ENCODE measurements at regions not wholly inside any gene's neighbourhood (a gene's known extent, or its start where the extent isn't known, plus 50 kb on each side); places are given as distances from the start of the nearest gene placed in this dataset.
A peak's percentile ranks its signal among the peaks of the same experiment; 100 is the strongest.
"Not testable (repeated sequence)": the region's sequence is repeated elsewhere in the genome, so short reads cannot be mapped to it uniquely, and the experiment has no call there.

GRCh38 chr7:112540839-112541577, 60.2 kb downstream of the LSMEM1 start:
- no peak for DNase-seq (ENCODE audit: low read depth, low spot score)

GRCh38 chr7:112546723-112547513, 66.1 kb downstream of the LSMEM1 start:
- no peak for DNase-seq (ENCODE audit: low read depth, low spot score)

GRCh38 chr7:112547916-112548315, 67.1 kb downstream of the LSMEM1 start:
- no peak for DNase-seq (ENCODE audit: low read depth, low spot score)

DNA sequence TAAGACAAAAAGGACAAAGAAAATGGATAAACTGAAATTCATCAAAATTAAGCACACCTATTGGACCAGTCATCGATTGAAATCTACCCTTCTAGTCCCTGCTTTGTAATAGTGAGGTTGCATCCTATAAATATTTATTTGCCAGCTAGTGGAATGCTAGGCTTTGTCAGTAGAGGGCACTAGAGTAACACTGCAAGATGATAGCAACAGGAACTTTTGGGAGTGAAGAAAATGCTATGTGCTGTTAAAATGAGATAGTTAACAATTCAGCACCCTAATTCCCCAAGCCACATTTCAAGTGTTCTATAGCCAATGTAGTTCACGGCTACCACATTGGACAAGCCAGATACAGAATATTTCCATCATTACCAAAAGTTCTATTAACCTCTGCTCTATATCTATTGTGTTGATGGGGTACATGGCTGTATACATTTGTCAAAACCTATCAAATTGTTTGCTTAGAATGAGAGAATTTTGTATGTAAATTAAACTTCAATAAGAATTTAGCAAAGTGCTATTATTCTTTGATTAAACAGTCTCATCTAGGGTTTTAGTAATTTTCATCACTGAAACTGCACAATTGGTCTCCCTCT, 69.8 kb downstream of the LSMEM1 start:
- DNase-seq (ENCODE audit: low read depth, low spot score) = peak; percentile 22

- DNase-seq (ENCODE audit: low read depth, low spot score) = not testable (repeated sequence)
Measured at GRCh38 chr7:112551521-112551920, 70.7 kb downstream of the LSMEM1 start.

GRCh38 chr7:112554591-112554990, 73.8 kb downstream of the LSMEM1 start:
- DNase-seq (ENCODE audit: low read depth, low spot score) = no peak

- DNase-seq (ENCODE audit: low read depth, low spot score) = no peak
Measured at GRCh38 chr7:112556633-112557032, 75.8 kb downstream of the LSMEM1 start.

DNA sequence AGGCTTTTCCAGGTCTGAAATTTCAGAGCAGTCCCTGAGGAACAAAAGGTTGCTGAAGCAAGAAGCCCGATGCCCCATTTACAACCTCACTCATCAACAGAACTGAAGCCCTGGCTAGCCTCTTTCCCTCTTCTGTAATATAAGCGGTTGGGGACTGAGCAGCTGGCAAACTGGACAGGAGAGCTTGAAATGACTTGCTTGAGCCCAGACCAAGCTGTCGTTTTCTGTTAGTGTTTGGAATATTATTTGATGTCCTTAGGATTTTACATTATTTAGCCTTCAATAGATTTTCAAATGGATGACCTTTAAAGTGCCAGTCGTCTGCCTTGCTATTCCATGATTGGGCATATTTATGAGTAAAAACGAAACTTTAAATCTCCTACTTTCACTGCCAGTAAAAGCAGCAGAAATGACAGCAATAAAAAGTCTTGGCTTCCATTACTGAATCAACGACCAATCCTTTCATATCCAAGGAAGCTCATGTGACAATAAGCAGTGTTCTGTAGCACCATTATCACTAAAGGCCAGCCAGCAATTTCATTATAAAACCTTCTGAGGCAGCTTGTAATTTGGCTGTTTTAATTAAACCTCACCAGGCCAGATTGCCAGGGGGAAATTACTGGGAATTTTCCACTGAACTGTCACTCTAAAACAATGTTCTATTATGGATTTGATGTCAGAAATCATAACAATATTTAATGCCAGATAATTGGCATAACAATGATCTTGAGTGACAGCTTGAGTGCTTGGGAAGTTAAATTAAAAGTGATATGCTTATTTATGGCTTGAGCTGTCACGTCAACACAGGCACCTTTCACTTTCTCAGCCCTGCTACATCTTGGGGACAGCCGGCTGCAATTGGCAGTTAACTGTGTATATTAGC, 85.9 kb downstream of the LSMEM1 start:
- no peak for DNase-seq (ENCODE audit: low read depth, low spot score)

- DNase-seq (ENCODE audit: low read depth, low spot score) = no peak
Measured at GRCh38 chr7:112567388-112567787, 86.6 kb downstream of the LSMEM1 start.

- no peak for DNase-seq (ENCODE audit: low read depth, low spot score)
Measured at GRCh38 chr7:112571852-112572607, 91.2 kb downstream of the LSMEM1 start.

DNA sequence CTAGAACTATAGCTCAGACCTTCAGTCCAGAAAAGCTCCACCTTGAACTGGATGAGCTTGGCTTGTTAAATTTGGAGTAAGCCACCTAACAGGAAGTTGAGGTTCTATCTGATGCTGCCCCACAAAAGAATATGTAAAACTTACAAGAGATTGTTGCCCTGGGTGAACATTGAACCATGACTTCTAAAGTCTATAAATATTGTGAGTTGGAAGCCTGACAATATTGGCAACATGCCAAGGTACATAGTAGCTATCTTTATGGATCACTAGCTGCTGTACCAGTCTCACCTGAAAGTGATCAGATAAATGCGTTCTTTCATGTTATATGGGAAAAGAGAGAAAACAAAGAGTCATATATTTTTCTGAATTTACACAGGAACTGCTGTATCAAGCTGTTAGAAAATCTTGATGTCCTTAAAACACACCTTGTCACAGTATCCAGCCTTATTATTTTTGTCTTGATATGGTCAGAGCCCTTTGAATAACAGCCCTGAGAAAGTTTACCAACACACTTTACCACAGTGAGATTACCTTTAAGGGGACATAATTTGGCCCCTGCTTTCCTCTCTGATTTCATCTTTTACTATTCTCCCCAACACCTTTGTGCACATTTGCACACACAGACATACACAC, 92.0 kb downstream of the LSMEM1 start:
- DNase-seq (ENCODE audit: low read depth, low spot score) = no peak

DNA sequence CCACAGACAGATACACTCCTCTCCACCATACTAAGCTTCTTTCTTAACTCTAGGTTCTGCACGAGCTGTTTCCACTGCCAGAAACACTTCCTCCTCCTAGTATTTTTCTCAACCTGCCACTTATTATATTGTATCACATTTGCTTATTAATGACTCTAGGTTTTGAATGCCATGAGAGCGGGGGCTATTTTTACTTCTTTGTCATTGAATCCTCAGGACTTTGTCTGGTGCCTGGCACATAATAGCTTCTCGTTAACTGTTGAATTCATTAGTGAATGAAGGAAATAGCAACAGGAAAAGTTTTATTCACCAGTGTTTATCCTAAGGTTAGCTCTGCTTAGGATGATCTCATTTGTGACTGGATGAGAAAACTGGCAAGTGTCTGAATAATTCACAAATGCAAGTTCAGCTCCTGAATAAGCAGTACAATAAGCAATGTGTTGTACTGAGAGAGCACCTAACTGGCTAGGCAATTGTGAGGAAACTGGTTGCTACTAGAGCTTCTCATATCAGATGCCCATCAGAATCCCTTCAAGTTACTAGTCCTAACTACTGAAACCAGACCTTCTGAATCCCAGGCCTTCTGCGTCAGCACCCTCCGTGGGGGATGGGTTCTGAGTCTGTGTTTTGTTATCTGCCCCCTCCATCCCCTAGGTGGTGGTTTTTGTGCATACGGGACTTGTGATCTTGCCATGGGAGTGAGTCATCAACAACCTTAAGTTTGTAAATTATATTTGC, 92.7 kb downstream of the LSMEM1 start:
- no peak for DNase-seq (ENCODE audit: low read depth, low spot score)

DNA sequence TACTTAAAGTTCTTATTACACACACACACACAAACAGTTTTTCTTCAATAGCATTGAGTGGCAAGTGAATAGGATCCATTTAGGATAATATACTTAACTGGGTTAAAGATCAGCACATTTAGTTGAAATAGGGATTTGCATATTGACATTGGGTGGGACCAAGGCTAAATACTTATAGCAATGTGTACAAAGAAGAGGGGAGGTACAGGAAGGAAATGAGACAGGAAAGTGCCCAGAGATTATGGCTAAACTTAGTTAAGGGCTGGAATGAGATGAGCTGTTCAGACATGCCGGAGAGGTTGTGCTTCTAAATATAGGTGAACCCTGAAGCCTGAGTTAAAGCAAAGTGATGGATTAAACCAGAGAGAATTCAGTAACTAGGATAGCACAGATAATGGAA, 95.1 kb downstream of the LSMEM1 start:
- DNase-seq (ENCODE audit: low read depth, low spot score) = no peak

- no peak for DNase-seq (ENCODE audit: low read depth, low spot score)
Measured at GRCh38 chr7:112579388-112579787, 98.6 kb downstream of the LSMEM1 start.

DNA sequence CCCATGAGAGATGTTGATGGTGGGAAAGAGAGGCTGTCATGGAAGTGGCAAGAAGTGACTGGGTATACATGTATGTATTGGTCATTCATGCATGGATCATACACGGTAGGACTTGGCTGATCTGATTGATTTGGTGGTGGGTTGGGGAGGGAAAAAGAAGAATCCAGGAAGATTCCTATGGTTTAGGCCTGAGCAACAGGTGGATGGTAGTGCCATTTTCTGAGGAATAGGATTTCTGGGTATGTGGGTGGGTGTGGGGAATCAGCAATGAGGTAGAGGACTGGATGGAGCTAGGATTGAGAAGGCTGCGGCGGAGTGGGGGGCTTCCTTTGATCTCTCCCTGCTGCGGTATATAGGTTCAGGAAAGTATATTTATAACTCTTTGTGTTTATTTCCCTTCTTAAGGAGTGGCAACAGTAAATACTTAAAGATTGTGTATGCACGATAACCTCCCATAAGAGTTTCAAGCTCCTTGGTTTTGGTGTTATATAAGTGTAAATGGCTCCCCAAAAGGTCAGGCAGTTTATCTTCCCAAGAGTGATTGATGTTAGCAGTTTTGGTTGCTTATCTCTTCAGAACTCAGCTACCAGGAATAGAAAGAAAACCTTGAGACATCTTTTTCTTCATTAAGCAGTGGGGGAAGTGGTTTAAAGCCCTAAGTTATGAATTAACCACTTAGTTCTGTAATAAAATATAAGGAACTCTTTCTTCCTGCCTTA, 100.1 kb downstream of the LSMEM1 start:
- no peak for DNase-seq (ENCODE audit: low read depth, low spot score)

DNA sequence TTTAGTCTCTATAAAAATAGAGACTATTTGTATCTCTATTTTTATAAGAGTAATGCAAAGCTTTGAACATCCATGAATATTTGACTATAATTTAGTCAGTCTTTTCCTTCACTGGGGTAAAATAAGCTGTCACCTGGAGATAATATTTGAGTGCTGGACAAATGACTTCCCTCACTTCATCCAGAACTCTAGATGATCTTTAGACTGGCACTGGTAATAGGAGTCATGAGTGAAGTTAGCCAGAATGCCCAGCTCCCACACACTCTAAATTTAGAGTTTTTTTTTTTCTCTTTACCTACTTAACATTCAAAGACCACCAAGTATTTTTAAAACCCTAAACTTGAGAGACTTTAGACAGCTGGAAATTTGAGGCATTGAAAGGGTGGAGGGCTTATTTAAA, 100.7 kb downstream of the LSMEM1 start:
- no peak for DNase-seq (ENCODE audit: low read depth, low spot score)

GRCh38 chr7:112584290-112584689, 103.5 kb downstream of the LSMEM1 start:
- no peak for DNase-seq (ENCODE audit: low read depth, low spot score)

- no peak for DNase-seq (ENCODE audit: low read depth, low spot score)
Measured at GRCh38 chr7:112587504-112587903, 106.7 kb downstream of the LSMEM1 start.

All from pulmonary artery endothelial cell (primary cell).